Progenitor cell of endocrine pancreas (in vitro differentiated cells): ENCODE measurements at regions not wholly inside any gene's neighbourhood (a gene's known extent, or its start where the extent isn't known, plus 50 kb on each side); places are given as distances from the start of the nearest gene placed in this dataset.

Source experiments
- DNase-seq: peaks from one replicate; pipeline ENCODE4 v3.0.0; 2021; ENCODE audit warnings: low spot score; ENCODE audit not compliant: unreplicated experiment
- H3K27ac Mint-ChIP-seq: 2 replicates; pipeline ENCODE4 v1.8.0; 2021; ENCODE audit warnings: mild to moderate bottlenecking, moderate library complexity, mixed read lengths
- H3K27me3 Mint-ChIP-seq: 2 replicates; pipeline ENCODE4 v1.8.0; 2021; ENCODE audit warnings: mixed read lengths
- H3K36me3 Mint-ChIP-seq: 2 replicates; pipeline ENCODE4 v1.8.0; 2022; ENCODE audit warnings: mixed read lengths; ENCODE audit not compliant: insufficient read depth
- H3K4me1 Mint-ChIP-seq: 2 replicates; pipeline ENCODE4 v1.8.0; 2021; ENCODE audit warnings: low read depth, mixed read lengths
- H3K4me3 Mint-ChIP-seq: 2 replicates; pipeline ENCODE4 v1.8.0; 2021; ENCODE audit warnings: low read depth, mild to moderate bottlenecking, moderate library complexity, mixed read lengths
- H3K9me3 Mint-ChIP-seq: 2 replicates; pipeline ENCODE4 v1.8.0; 2021; ENCODE audit warnings: low read depth, mixed read lengths
- CTCF ChIP-seq: fragments of 200-600 bp; sonication (generic); IDR thresholded peaks from one replicate; pipeline ENCODE4 v1.5.0; 2021; ENCODE audit warnings: antibody characterized with exemption, mild to moderate bottlenecking; ENCODE audit not compliant: unreplicated experiment

- Mint-ChIP-seq H3K9me3 (peaks cover 3% of the 10 kb centered on the region), H3K36me3 (no peaks in the 10 kb centered on the region), H3K4me1 (no peaks in the 10 kb centered on the region), H3K27me3 (no peaks in the 10 kb centered on the region), H3K27ac (no peak overlapping the region), H3K4me3 (no peak overlapping the region)
- TF ChIP-seq CTCF: no peak
- no peak for DNase-seq
These were observed 1499.3 kb downstream of the PCDH7 start for GRCh38 chr4:32219306-32220075.

GRCh38 chr4:32226204-32226603 is 1506.0 kb downstream of the PCDH7 start:
- Mint-ChIP-seq H3K36me3 (no peaks in the 10 kb centered on the region), H3K4me1 (no peaks in the 10 kb centered on the region), H3K9me3 (peaks cover 3% of the 10 kb centered on the region), H3K4me3 (no peak overlapping the region), H3K27me3 (no peaks in the 10 kb centered on the region), H3K27ac (no peak overlapping the region)
- DNase-seq: no peak
- TF ChIP-seq CTCF: no peak

GRCh38 chr4:32226733-32227132 is 1506.6 kb downstream of the PCDH7 start:
- Mint-ChIP-seq H3K27me3 (no peaks in the 10 kb centered on the region), H3K4me1 (no peaks in the 10 kb centered on the region), H3K27ac (no peak overlapping the region), H3K4me3 (no peak overlapping the region), H3K9me3 (peaks cover 3% of the 10 kb centered on the region), H3K36me3 (no peaks in the 10 kb centered on the region)
- DNase-seq: no peak
- TF ChIP-seq CTCF: no peak

GRCh38 chr4:32243926-32244325 is 1523.8 kb downstream of the PCDH7 start:
- no peak for TF ChIP-seq CTCF
- Mint-ChIP-seq H3K27me3 (no peaks in the 10 kb centered on the region), H3K4me1 (no peaks in the 10 kb centered on the region), H3K4me3 (no peak overlapping the region), H3K27ac (no peak overlapping the region), H3K36me3 (no peaks in the 10 kb centered on the region), H3K9me3 (no peaks in the 10 kb centered on the region)
- DNase-seq: no peak

- H3K4me1 Mint-ChIP-seq: no peaks in the 10 kb centered on the region
- no peak overlapping the region for H3K27ac Mint-ChIP-seq
- H3K9me3 Mint-ChIP-seq: no peaks in the 10 kb centered on the region
- DNase-seq: no peak
- H3K4me3 Mint-ChIP-seq: no peak overlapping the region
- TF ChIP-seq CTCF: no peak
- H3K27me3 Mint-ChIP-seq: no peaks in the 10 kb centered on the region
- no peaks in the 10 kb centered on the region for H3K36me3 Mint-ChIP-seq
These were observed 1528.9 kb downstream of the PCDH7 start for GRCh38 chr4:32249040-32249439.
